K562 (cell line): ENCODE measurements at regions not wholly inside any gene's neighbourhood (a gene's known extent, or its start where the extent isn't known, plus 50 kb on each side); places are given as distances from the start of the nearest gene placed in this dataset.

Source experiments
- CCNT2 ChIP-seq: IDR thresholded peaks from 2 replicates; pipeline ENCODE4 v1.6.1; 2011; ENCODE audit warnings: borderline replicate concordance, low read depth, mild to moderate bottlenecking, moderate library complexity, mixed read lengths, low read length; ENCODE audit not compliant: insufficient read length; ENCODE audit errors: extremely low read depth
- EHMT2 ChIP-seq: fragments of 450-650 bp; IDR thresholded peaks from 2 replicates; pipeline ENCODE4 v1.6.1; 2018; ENCODE audit warnings: antibody characterized with exemption
- ELF1 ChIP-seq: fragments of 200-800 bp; sonication (Bioruptor generic); IDR thresholded peaks from 2 replicates; pipeline ENCODE4 v1.6.1; 2016; ENCODE audit warnings: missing genetic modification characterization, missing compliant biosample characterization
- GTF2E2 ChIP-seq: fragments of 200-800 bp; sonication (Bioruptor generic); IDR thresholded peaks from 2 replicates; pipeline ENCODE4 v1.6.1; 2016; ENCODE audit warnings: missing genetic modification characterization, missing compliant biosample characterization
- HNRNPL ChIP-seq: fragments of 200-400 bp; formaldehyde crosslinking; IDR thresholded peaks from 2 replicates; pipeline ENCODE4 v1.6.1; 2017; ENCODE audit warnings: low read depth, mild to moderate bottlenecking, low read length
- HOMEZ ChIP-seq: fragments of 250-450 bp; sonication (Bioruptor Pico); IDR thresholded peaks from 2 replicates; pipeline ENCODE4 v1.4.0; 2020; ENCODE audit warnings: mild to moderate bottlenecking, moderate library complexity
- NKRF ChIP-seq: fragments of 450-650 bp; IDR thresholded peaks from 2 replicates; pipeline ENCODE4 v1.6.1; 2016; ENCODE audit warnings: borderline replicate concordance
- NR2C1 ChIP-seq, 2 experiments: fragments of 450-650 bp; IDR thresholded peaks; 2 replicates each; pipeline ENCODE4 v1.6.1; 2017; ENCODE audit warnings: mild to moderate bottlenecking in 2 of 2, antibody characterized with exemption in 1 of 2, inconsistent platforms in 1 of 2, missing compliant biosample characterization in 1 of 2, missing genetic modification characterization in 1 of 2
- PATZ1 ChIP-seq: fragments of 250-450 bp; sonication (Bioruptor Pico); IDR thresholded peaks from 2 replicates; pipeline ENCODE4 v1.5.0; 2020; ENCODE audit warnings: mild to moderate bottlenecking, borderline replicate concordance
- PKNOX1 ChIP-seq: fragments of 450-650 bp; IDR thresholded peaks from 2 replicates; pipeline ENCODE4 v1.6.1; 2016
- PTTG1 ChIP-seq: fragments of 450-650 bp; IDR thresholded peaks from 2 replicates; pipeline ENCODE4 v1.6.1; 2016; ENCODE audit warnings: low read depth, mild to moderate bottlenecking, missing genetic modification characterization, missing compliant biosample characterization
- SRSF9 ChIP-seq: fragments of 200-400 bp; formaldehyde crosslinking; IDR thresholded peaks from 2 replicates; pipeline ENCODE4 v1.6.1; 2017; ENCODE audit warnings: low read depth, low read length, borderline replicate concordance
- ZFX ChIP-seq: sonication (generic); formaldehyde crosslinking; IDR thresholded peaks from 2 replicates; pipeline ENCODE4 v1.8.0; 2022; ENCODE audit warnings: mild to moderate bottlenecking, missing genetic modification reagents, moderate library complexity
- ZNF12 ChIP-seq: sonication (generic); formaldehyde crosslinking; IDR thresholded peaks from 2 replicates; pipeline ENCODE4 v1.4.0; 2020; ENCODE audit warnings: mild to moderate bottlenecking, missing genetic modification reagents
- ZNF184 ChIP-seq: sonication (generic); formaldehyde crosslinking; IDR thresholded peaks from 2 replicates; pipeline ENCODE4 v1.5.0; 2020; ENCODE audit warnings: missing genetic modification reagents
- ZNF197 ChIP-seq: fragments of 200-800 bp; sonication (Bioruptor generic); IDR thresholded peaks from 2 replicates; pipeline ENCODE4 v1.6.1; 2016; ENCODE audit warnings: low read depth, missing genetic modification characterization, missing compliant biosample characterization
- ZNF551 ChIP-seq: fragments of 250-450 bp; sonication (Bioruptor Pico); IDR thresholded peaks from 2 replicates; pipeline ENCODE4 v1.5.0; 2021; ENCODE audit warnings: mild to moderate bottlenecking, moderate library complexity
- TF ChIP-seq, protein P1 (sequence below): fragments of 250-450 bp; sonication (Bioruptor Pico); IDR thresholded peaks from 2 replicates; pipeline ENCODE4 v1.4.0; 2020; ENCODE audit warnings: mild to moderate bottlenecking, moderate library complexity, borderline replicate concordance

DNA sequence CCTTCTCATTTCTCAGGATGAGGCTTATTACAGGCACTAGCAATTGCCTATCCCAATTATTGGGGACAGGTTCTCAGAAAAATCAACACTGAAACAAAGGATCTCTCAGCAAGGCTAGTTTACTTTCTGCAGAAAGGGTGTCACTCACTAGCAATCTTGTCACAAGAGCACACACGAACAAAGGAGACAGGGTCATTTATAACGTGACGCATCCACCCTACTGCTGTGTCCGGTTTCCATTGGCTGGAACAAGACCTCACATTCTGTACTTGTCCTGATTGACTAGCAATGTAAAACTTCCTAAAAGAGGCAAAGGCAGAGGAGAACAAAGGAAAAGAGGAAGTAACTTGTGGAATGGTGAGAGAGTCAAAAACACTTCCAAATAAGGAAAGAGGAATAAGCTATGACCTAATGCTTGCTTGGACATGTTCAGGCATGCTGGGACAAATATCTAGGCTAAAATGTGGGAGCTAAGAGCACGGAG is 160.2 kb upstream of the STXBP5 start (continued):
- TF ChIP-seq PATZ1 (CRISPR knock-in tag) = no peak
- no peak for TF ChIP-seq HNRNPL
- TF ChIP-seq, protein P1, sequence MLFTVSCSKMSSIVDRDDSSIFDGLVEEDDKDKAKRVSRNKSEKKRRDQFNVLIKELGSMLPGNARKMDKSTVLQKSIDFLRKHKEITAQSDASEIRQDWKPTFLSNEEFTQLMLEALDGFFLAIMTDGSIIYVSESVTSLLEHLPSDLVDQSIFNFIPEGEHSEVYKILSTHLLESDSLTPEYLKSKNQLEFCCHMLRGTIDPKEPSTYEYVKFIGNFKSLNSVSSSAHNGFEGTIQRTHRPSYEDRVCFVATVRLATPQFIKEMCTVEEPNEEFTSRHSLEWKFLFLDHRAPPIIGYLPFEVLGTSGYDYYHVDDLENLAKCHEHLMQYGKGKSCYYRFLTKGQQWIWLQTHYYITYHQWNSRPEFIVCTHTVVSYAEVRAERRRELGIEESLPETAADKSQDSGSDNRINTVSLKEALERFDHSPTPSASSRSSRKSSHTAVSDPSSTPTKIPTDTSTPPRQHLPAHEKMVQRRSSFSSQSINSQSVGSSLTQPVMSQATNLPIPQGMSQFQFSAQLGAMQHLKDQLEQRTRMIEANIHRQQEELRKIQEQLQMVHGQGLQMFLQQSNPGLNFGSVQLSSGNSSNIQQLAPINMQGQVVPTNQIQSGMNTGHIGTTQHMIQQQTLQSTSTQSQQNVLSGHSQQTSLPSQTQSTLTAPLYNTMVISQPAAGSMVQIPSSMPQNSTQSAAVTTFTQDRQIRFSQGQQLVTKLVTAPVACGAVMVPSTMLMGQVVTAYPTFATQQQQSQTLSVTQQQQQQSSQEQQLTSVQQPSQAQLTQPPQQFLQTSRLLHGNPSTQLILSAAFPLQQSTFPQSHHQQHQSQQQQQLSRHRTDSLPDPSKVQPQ (CRISPR knock-in tag) = no peak
- no peak for TF ChIP-seq NR2C1 (IDR thresholded peaks at IDR 0.05)
- TF ChIP-seq NR2C1 (tag; IDR thresholded peaks at IDR 0.05) = 0 out of 2 replicates have a peak, but pooled peaks have one; percentile 9
- TF ChIP-seq PKNOX1 = peak; percentile 52; the same call in 1 of the 2 replicates
- no peak for TF ChIP-seq ZFX
- TF ChIP-seq ZNF197 (CRISPR knock-in tag) = no peak
- no peak for TF ChIP-seq CCNT2
- TF ChIP-seq PTTG1 (tag) = peak; percentile 82
- TF ChIP-seq ELF1 = peak; percentile 38; the same call in 1 of the 2 replicates
- peak; percentile 41; the same call in 1 of the 2 replicates for TF ChIP-seq GTF2E2 (tag)
- no peak for TF ChIP-seq NKRF
- no peak for TF ChIP-seq ZNF12
- TF ChIP-seq HOMEZ (CRISPR knock-in tag) = no peak
- TF ChIP-seq ZNF551 = no peak
- TF ChIP-seq SRSF9 = no peak
- TF ChIP-seq EHMT2 = peak; percentile 37; the same call in 1 of the 2 replicates
- no peak for TF ChIP-seq ZNF184 (CRISPR knock-in tag)
